ENCODE measurements at regions not wholly inside any gene's neighbourhood (a gene's known extent, or its start where the extent isn't known, plus 50 kb on each side); places are given as distances from the start of the nearest gene placed in this dataset.

DNA sequence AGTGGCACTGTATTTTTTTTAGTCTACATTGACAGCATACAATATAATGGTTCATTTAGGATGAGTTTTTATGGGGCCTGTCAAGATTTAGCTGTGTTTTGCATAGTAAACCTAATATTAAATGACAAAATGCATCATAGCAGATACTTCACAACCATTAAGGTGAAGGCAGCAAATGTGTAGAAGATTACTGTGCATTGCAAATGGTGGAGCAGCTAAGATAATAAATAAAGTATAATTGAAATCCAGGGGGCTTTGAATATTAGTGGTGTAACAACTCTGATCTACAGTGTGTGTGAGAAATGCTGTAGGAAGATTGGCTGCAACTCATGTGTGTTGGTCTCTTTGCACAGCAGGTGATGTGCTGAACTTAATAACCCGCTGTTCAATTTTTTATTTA lies 801.9 kb upstream of the CITED2 start:
- TF ChIP-seq TEAD4 (IDR thresholded peaks at IDR 0.05; ENCODE audit: low read length) (no peak), TEAD4 (CRISPR knock-in tag; IDR thresholded peaks at IDR 0.05; ENCODE audit: borderline replicate concordance) (no peak), NEUROD1 (IDR thresholded peaks at IDR 0.05; ENCODE audit: borderline replicate concordance, low read depth, low read length, partially characterized antibody) (no peak), CEBPB (tag; IDR thresholded peaks at IDR 0.05) (no peak), GABPB2 (CRISPR knock-in tag; conservative IDR thresholded peaks at IDR 0.05) (no peak), NFRKB (IDR thresholded peaks at IDR 0.05; ENCODE audit: low read depth) (no peak), NR1H2 (CRISPR knock-in tag; IDR thresholded peaks at IDR 0.05) (no peak)
- TF ChIP-seq, protein P1, sequence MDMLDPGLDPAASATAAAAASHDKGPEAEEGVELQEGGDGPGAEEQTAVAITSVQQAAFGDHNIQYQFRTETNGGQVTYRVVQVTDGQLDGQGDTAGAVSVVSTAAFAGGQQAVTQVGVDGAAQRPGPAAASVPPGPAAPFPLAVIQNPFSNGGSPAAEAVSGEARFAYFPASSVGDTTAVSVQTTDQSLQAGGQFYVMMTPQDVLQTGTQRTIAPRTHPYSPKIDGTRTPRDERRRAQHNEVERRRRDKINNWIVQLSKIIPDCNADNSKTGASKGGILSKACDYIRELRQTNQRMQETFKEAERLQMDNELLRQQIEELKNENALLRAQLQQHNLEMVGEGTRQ (CRISPR knock-in tag; IDR thresholded peaks at IDR 0.05): no peak
- TF ChIP-seq, protein P2, sequence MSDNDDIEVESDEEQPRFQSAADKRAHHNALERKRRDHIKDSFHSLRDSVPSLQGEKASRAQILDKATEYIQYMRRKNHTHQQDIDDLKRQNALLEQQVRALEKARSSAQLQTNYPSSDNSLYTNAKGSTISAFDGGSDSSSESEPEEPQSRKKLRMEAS (CRISPR knock-in tag; IDR thresholded peaks at IDR 0.05): no peak

All from K562 (cell line).